HFFc6 (cell line): ENCODE measurements at regions not wholly inside any gene's neighbourhood (a gene's known extent, or its start where the extent isn't known, plus 50 kb on each side); places are given as distances from the start of the nearest gene placed in this dataset.

Experiments used
- DNase-seq: peaks from one replicate; pipeline ENCODE4 v3.0.0-alpha.2; 2018
- H3K27ac Mint-ChIP-seq: 2 replicates; pipeline ENCODE4 v1.8.0; 2020; ENCODE audit warnings: mild to moderate bottlenecking, mixed read lengths
- H3K27me3 Mint-ChIP-seq: 2 replicates; pipeline ENCODE4 v1.8.0; 2021; ENCODE audit warnings: mild to moderate bottlenecking, moderate library complexity, mixed read lengths; ENCODE audit not compliant: insufficient read depth
- H3K36me3 Mint-ChIP-seq: 2 replicates; pipeline ENCODE4 v1.8.0; 2021; ENCODE audit warnings: low read depth, mixed read lengths
- H3K4me1 Mint-ChIP-seq: 2 replicates; pipeline ENCODE4 v1.8.0; 2020; ENCODE audit warnings: low read depth, mixed read lengths
- H3K4me3 Mint-ChIP-seq: 2 replicates; pipeline ENCODE4 v1.8.0; 2020; ENCODE audit warnings: mild to moderate bottlenecking, moderate library complexity, mixed read lengths
- H3K9me3 Mint-ChIP-seq: 2 replicates; pipeline ENCODE4 v1.8.0; 2020; ENCODE audit warnings: mild to moderate bottlenecking, mixed read lengths
- TF ChIP-seq, protein P1 (sequence below): fragments of 200-600 bp; sonication (generic); IDR thresholded peaks from 2 replicates; pipeline ENCODE4 v1.5.0; 2021; ENCODE audit warnings: antibody characterized with exemption, mild to moderate bottlenecking

DNA sequence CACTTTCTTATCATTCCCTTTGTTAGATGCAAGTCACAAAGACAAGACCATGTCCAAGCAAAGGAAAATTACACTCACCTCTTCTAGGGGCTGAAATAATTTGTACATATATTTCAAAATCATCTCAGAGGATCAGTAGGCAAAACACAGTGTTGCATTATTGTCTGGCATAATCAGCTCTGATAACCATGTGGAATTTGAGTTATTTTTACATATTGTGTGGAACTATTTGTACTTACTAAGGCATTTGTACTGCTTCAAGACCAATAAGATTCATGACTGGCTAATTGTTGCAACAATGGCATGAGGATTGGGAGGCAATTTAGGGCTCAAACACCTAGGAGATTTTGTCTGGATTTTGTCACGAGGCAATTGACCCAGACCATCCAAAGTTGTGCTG lies 1716.4 kb downstream of the BRINP3 start:
- Mint-ChIP-seq H3K27ac (no peak overlapping the region), H3K9me3 (peaks cover 7% of the 10 kb centered on the region), H3K27me3 (no peaks in the 10 kb centered on the region), H3K36me3 (no peaks in the 10 kb centered on the region), H3K4me3 (no peak overlapping the region), H3K4me1 (no peaks in the 10 kb centered on the region)
- TF ChIP-seq, protein P1, sequence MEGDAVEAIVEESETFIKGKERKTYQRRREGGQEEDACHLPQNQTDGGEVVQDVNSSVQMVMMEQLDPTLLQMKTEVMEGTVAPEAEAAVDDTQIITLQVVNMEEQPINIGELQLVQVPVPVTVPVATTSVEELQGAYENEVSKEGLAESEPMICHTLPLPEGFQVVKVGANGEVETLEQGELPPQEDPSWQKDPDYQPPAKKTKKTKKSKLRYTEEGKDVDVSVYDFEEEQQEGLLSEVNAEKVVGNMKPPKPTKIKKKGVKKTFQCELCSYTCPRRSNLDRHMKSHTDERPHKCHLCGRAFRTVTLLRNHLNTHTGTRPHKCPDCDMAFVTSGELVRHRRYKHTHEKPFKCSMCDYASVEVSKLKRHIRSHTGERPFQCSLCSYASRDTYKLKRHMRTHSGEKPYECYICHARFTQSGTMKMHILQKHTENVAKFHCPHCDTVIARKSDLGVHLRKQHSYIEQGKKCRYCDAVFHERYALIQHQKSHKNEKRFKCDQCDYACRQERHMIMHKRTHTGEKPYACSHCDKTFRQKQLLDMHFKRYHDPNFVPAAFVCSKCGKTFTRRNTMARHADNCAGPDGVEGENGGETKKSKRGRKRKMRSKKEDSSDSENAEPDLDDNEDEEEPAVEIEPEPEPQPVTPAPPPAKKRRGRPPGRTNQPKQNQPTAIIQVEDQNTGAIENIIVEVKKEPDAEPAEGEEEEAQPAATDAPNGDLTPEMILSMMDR: no peak
- DNase-seq: no peak

DNA sequence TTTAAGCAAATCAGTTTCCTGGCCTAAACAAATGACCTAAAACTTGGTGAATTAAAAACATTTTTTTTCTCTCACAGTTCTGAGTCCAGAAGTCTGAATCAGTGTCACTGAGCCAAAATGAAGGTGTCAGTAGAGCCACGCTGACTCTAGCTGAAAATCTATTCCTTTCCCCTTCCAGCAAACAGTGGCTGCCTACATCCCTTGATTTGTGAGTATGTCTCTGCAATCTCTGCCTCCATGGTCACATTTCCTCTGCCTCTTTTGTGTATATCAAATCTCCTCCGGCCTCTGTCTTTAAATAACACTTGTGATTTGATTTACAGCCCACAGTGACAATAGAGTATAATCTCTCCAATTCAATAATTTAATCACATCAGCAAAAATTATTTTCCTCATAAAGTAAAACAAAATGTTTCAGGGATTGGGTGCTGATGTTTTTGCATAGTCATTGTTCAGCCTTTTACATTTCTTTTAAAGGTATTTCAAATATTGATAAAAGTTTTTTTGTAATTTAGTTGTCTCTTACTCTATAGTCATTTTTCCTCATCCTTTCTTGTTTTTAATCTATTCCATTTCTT lies 1715.4 kb downstream of the BRINP3 start:
- Mint-ChIP-seq H3K4me3 (no peak overlapping the region), H3K27me3 (no peaks in the 10 kb centered on the region), H3K36me3 (no peaks in the 10 kb centered on the region), H3K9me3 (peaks cover 7% of the 10 kb centered on the region), H3K4me1 (no peaks in the 10 kb centered on the region), H3K27ac (no peak overlapping the region)
- no peak for DNase-seq
- TF ChIP-seq, protein P1: no peak

DNA sequence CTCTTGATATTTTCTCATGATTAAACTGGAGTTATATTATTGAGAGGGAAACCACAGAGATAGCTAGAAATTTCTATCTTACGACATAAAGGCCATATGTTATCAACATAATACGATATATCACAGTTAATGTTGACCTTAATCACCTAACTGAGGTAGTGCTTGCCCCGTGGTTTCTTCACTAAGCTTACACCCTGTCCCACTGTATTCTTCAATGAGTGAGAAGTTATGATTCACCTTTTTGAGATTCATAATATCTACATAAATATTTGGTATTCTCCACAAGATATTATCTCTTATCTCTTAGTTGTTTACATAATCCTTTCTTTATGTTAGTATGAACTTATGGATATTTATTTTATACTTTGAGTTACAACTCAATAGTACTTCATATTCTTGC lies 1714.1 kb downstream of the BRINP3 start:
- TF ChIP-seq, protein P1: no peak
- Mint-ChIP-seq H3K27ac (no peak overlapping the region), H3K27me3 (no peaks in the 10 kb centered on the region)

DNA sequence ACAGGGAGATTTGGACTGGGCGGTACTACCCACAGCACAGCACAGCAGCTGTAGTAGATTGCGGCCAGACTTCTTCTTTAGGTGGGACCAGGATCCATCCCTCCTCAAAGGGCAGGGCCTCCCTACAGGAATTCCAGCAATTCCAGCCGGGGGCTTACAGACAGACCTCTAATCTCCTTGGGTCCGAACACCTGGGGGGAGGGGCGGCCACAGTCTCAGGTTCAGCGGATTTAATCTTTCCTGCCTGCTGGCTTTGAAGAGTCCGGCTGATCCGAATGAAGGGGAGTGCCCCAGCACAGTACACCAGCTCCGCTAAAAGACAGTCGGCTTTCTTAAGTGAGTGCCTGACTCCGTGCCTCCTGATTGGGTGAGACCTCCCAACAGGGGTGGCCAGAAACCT lies 1708.5 kb downstream of the BRINP3 start:
- TF ChIP-seq, protein P1: no peak
- H3K4me3 Mint-ChIP-seq: no peak overlapping the region
- no peak overlapping the region for H3K27ac Mint-ChIP-seq
- H3K4me1 Mint-ChIP-seq: no peaks in the 10 kb centered on the region
- no peaks in the 10 kb centered on the region; the same call in 1 of the 2 replicates for H3K27me3 Mint-ChIP-seq
- no peaks in the 10 kb centered on the region for H3K36me3 Mint-ChIP-seq
- DNase-seq: no peak
- peaks cover 25% of the 10 kb centered on the region for H3K9me3 Mint-ChIP-seq

More for the DNA sequence above, 1714.1 kb downstream of the BRINP3 start:
- DNase-seq: no peak
- Mint-ChIP-seq H3K4me1 (no peaks in the 10 kb centered on the region), H3K9me3 (peaks cover 7% of the 10 kb centered on the region), H3K4me3 (no peak overlapping the region), H3K36me3 (no peaks in the 10 kb centered on the region)

DNA sequence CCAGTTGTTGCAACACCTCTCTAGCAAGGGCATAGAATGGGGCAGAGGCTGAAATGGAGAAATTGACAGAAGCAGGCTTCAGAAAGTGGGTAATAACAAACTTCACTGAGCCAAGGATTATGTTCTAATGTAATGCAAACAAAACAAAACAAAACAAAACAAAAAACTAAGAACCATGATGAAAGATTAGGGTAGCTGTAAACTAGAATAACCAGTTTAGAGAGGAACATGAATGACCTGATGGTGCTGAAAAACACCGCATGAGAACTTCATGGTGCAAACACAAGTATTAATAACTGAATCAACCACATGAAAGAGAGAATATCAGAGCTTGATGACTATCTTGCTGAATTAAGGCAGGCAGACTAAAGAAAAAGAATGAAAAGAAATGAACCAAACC lies 1707.7 kb downstream of the BRINP3 start:
- Mint-ChIP-seq H3K4me3 (no peak overlapping the region), H3K27me3 (no peaks in the 10 kb centered on the region; the same call in 1 of the 2 replicates), H3K4me1 (no peaks in the 10 kb centered on the region), H3K27ac (no peak overlapping the region), H3K9me3 (peaks cover 25% of the 10 kb centered on the region), H3K36me3 (no peaks in the 10 kb centered on the region)
- DNase-seq: no peak
- TF ChIP-seq, protein P1: no peak

DNA sequence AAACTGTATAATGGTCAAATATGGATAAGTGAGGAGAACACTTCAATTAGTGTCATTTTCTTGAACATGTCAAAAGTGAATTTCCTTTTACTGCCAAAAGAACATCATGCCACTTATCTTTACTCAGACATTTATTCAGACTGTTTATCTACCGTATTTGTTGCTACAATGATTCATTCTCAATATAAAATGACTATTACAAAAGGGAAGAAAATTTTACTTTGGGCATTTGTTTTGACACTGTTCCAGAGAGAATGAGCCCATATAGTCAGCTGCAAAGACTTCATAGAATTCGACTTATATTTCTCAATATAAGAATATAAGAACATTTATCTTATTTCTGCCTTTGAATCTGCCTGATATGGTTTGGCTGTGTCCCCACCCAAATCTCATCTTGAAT lies 1699.1 kb downstream of the BRINP3 start:
- no peaks in the 10 kb centered on the region for H3K4me1 Mint-ChIP-seq
- DNase-seq: no peak
- TF ChIP-seq, protein P1: no peak
- no peak overlapping the region for H3K4me3 Mint-ChIP-seq
- H3K36me3 Mint-ChIP-seq: no peaks in the 10 kb centered on the region
- H3K9me3 Mint-ChIP-seq: peaks cover 18% of the 10 kb centered on the region
- no peaks in the 10 kb centered on the region for H3K27me3 Mint-ChIP-seq
- no peak overlapping the region for H3K27ac Mint-ChIP-seq
